Femur (tissue), 1 donor: ENCODE measurements at regions not wholly inside any gene's neighbourhood (a gene's known extent, or its start where the extent isn't known, plus 50 kb on each side); places are given as distances from the start of the nearest gene placed in this dataset.
"Not testable (repeated sequence)": the region's sequence is repeated elsewhere in the genome, so short reads cannot be mapped to it uniquely, and the experiment has no call there.

Source experiments
- DNase-seq: peaks from one replicate; pipeline ENCODE4 v3.0.0-alpha.2; 2017

DNA sequence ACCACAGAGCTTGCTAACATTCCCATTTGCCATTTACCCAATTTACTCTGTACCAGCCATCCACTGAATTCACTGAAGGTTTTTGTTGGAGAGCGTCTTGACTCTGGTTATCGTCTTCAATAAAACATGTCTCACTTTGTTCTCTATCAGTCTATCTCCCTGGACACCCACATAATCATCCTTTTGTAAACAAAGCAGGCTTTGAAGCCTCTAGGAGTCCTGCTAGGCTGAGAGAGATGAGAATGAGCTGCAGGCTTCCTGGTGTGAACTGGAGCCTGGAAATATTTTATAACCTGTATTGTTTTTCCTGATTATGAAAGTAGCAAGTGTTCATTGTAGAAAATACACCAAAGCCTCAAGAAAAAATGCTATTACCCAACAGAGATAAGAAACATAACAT is 140.6 kb upstream of the ZNF366 start:
- DNase-seq = no peak

DNA sequence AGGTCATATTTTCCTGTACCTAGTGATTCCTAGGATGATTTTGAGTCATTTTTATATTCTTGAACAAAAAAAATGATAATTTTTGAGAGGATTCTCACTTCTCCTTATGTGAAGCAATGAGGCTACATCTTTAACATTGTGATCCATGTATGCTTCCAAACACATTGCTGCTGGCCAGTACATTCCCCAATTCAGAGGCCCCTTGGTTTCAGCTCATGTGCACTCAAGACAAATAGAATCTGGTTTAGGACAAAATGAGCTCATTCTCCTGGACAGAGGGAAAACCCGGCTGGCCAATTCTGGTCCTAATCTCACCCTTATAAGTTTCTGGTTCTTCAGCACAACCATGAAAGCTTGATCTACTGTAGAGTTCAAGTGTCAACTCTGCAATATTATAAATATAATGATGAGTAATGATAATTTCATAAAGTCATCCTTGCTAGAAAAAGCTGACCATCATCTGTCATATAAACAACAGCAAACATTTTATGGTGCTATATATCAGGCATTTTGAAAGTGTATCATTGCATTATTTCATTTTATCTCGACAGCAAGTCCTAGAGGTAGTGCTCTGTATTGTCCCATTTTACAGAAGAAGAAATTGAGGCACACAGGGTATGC is 139.1 kb upstream of the ZNF366 start:
- no peak for DNase-seq

DNA sequence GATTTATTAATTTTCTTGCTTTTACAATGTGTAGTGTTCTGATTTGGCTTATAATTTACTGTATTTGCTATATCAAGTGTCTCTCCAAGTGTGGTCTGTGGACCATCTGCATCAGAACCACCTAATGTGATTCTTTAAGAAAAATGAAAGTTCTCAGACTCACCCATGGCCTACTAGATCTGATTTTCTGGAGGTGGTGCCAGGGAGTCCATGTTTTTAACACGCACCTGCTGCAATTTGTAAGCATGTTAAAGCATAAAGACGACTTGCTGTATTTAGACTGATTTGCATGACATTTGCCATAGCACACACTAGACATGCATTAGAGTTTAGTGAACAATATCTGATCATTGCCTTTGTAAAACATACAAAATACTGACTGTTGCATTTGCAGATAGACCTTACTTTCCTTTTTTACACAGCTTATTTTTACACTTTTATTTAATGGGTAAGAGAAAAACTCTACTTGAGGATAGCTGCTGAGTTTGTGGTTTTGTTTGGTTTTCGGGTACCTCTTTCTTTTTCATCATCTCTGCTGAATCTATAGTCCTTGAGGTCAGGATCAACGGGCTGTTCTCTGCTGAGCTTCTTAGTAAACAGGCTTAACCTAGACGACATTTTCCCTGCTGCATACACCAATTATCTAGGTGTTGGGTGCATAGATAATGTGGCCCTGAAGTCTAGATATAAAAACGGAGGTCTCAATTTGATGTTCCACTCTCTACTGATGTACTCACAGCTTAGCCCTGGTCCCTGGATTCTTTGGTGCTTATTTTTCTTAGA is 138.0 kb upstream of the ZNF366 start:
- DNase-seq = no peak

DNA sequence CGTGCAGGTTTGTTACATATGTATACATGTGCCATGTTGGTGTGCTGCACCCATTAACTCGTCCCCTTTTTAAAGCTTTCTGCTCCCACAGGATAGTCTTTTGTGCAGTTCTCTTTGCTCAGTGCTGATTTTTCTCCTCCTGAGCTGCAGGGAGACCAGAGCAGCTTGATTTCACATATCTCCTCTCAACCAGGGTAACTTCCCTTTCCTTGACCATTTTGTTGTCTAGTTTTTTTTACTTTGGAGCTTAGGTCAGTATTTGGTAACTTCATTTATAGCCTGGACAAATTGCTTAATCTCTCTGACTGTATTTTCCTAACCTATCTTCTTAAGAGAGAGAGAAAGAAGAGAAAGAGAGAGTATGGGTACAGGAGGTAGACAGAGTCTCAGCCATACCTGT is 137.1 kb upstream of the ZNF366 start:
- no peak for DNase-seq

DNA sequence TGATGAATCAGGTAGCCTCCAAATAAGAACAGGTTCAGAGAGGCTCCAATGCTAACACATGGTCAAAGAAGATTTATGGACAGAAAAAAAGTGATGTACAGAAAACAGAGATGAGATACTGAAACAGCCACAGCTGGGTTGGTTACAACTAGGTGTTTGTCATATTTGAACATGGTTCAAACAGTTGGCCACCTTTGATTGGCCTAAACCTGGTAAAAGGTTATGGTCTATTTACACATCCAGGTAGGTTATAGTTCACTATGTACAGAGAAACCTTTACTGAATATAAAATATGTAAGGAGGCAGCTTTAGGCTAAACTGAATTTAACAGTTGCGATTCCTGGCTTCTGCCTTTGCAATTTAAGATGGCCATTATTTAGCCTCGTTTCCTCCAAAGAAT is 134.0 kb upstream of the ZNF366 start:
- DNase-seq = no peak

DNA sequence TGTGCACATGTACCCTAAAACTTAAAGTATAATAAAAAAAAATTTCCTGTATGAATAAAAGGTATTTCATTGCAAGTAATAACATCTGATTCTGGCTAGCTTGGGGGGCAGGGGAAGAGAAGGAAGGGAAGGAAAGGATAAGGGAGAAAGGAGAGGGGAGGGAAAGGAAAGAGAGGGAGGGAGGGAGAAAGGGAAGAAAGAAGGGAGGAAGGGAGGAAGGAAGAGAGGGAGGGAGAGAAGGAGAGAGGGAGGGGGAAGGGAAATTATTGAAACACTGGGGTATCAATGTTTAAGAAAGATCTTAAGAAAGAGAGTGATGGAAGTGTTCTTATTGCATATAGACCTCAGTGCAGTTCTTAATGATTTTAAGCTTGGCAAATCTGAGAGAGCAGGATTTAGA is 129.8 kb upstream of the ZNF366 start:
- no peak for DNase-seq

DNA sequence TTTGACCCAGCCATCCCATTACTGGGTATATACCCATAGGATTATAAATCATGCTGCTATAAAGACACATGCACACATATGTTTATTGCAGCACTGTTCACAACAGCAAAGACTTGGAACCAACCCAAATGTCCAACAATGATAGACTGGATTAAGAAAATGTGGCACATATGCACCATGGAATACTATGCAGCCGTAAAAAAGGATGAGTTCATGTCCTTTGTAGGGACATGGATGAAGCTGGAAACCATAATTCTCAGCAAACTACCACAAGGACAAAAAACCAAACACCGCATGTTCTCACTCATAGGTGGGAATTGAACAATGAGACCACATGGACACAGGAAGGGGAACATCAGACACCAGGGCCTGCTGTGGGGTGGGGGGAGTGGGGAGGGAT is 129.4 kb upstream of the ZNF366 start:
- not testable (repeated sequence) for DNase-seq

DNA sequence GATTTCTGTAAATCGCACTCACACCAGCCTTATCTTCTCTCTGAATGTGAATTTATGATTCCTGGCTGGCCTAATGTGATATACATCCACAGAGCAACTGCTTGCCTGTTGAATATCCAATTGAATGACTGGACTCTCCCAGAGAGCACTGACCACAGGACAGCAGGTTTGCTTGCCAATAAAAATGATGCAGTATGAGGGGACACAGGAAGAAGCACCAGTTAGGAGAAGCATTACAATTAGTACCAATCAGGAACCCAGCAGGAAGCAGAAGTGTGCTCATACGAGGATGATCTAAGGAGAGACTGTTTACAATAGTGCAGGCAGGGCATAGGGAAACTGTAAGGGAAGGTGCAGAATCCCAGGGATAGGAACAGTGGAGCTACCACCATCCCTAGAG is 127.2 kb upstream of the ZNF366 start:
- no peak for DNase-seq

DNA sequence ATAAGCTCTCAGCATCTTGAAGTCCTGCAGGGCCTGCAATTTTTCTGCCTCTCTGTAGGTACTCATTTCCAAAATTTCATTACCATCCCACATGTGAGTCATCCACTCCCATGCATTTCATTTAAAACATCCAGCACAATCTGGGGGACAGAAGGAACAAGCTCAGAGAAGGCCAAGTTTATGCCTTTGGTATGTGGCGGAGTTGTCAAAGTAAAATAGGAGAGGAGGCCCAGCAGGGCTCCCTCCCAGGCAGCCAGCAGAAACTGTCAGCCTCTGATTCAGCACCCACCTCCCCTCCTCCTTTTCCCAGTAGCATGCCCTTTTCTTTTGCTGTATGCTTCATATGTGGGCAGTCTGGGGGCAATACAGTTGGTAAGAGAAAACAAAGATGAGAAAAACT is 126.4 kb upstream of the ZNF366 start:
- DNase-seq = no peak

DNA sequence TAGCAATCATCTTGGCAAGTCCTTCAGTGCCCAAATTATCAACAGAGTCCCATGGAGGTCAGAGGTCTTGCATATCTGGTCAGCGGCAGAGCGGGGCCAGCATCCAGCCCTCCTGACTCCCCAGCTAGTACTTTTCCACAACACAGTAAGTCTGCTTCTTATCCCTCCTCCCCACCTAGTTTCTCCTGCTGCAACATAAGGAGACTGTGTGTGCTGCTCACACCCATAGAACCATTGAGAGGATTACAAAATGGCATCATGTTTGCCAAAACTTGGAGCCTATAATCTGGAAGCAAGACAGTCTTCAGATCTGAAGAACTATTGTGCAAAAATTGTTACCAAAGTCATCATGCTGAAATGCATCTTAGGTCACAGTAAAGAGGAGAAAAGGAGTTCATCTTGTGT is 125.8 kb upstream of the ZNF366 start:
- DNase-seq = no peak

DNA sequence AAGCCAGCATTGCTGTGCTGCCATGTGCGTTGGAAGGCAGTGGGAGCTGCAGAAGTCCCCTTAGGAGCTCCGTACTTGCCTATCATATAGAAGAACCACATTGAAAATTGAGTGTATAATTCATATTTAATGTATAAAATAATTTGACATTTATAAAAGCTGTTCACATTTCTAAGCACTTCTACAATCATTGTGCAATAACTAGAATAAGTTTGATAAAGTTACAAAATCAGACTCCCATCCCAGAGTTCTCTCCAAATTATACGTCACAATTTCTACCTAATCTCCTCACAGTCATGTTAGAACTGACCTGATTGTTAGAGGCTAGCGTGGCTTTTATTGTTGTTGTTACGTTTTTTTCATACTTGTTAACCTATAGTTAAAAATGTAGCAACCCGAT is 123.5 kb upstream of the ZNF366 start:
- no peak for DNase-seq

DNA sequence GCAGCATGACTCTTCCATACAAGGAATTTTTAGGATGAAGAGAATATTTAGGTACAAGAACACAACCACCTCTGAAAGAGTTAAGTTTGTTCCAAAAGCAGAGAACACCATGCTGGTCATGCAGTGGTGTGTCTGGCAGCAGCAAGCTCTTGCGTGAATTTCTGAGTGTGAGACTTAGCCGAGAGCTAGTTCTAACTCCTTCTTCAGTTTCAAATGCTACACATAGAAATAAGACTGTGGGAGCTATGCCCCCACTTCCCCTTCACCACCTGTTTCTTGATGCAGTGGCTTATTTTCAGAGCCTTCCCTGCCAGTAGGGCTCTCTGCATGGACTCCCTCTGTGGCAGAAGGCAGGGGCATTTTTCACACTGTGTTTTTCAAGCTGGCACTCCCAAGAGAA is 122.9 kb upstream of the ZNF366 start:
- no peak for DNase-seq

DNA sequence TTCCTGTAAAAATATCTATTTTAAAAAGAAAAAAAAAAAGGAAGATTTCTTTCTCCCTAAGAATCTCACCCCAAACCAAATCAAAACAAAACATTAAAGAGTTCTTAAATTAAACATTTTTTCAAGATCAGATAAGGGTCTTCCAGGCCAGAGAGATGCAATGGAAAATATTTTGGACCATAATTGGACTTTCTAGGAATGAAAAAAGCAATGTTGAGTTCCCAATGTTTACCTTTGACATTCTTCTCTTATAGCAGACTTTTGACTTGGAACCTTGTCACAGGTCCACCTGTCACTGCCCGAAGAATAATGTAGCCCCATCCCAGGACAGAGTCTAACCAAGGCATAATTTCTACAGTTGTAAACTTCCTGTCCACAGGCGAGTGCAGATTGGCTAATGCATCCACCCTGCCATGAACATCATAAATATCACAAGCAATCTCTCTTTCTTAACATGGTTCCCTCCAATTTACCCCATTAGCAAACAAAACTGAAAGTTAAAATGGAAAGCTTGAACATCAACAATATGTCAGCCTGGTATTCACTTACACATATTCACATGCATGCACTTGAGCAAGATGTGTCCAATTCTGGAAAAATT is 121.7 kb upstream of the ZNF366 start:
- no peak for DNase-seq

DNA sequence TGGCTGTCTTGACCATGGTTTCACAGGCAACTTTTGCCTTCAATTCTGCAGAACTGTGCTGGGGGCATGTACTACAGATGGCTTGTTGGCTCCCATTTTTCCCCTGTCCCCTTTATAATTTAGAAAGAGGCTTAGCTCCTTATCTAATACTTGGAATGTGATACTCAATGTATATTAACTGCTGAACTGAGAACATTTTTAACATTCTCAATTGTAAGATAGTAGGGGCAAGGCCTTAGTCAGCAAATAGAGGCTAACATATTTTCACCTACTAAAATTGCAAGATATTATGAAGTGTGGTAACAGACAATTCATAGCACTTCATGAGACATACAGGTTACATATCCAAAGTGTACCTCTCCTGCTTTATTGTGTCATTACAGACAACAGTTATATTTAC is 118.1 kb upstream of the ZNF366 start:
- DNase-seq = no peak

DNA sequence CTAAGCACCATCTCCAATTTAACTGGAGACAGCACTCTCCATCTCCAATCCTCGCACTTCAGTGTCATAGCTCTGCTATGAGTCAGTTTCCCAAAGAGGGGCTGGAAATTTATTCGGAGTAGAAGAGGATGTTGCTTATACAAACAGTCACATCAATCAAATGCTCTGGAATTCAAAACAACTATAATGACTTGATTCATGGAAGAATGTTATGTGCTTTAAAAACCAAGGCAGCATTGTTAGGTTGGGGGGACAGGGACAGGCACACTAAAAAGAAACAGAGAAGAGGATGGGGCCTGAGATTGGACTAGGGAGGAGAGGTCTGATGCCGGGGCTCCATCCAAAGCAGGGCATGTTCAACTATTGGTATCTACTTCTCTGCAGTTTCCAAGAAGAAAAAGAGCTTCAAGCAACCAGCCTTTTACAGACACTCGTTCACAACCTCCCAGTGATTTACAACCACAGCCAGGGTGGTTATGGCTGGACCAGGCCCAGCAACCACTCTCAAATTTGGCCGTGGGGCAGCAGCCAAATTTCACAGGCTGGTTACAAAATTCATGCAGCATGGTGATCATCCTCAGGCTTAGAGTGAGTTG is 117.5 kb upstream of the ZNF366 start:
- peak; percentile 52 for DNase-seq

DNA sequence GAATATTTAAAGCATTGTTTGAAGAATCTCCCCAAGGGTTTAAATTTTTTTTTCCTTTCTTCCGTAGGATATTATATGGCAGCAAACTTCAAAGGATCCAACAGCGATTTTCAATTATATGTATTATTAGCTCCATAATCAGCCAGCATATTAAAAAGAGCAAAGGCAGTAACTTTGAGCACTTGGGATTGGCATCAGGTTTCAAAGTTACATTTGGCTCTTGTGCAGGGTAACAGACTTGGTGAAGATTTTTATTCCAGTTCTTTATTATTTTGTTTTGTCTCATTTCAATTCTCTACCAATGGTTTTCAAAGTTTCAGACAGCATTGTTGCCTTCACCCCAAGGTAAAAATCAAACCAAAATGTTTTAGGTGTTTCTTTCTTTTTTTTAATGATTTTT is 116.7 kb upstream of the ZNF366 start:
- no peak for DNase-seq

DNA sequence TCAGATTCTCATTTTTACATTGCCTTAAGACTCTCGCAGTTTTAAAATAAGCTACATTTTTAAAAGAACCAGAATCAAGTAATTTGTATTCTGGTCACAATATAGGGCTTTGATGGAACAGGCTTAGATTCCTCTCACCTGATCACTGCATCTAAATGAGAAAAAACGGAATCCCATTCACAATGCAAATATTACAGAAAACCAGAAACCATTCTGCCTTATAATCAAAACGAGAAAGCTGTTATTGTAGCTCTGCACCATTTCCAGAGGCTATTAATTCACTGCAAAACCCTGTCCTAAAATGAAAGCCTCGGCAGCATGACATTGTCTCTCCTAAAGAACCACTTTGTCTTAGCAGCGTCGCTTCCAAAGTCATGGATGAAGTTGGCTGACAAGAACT is 116.1 kb upstream of the ZNF366 start:
- no peak for DNase-seq

DNA sequence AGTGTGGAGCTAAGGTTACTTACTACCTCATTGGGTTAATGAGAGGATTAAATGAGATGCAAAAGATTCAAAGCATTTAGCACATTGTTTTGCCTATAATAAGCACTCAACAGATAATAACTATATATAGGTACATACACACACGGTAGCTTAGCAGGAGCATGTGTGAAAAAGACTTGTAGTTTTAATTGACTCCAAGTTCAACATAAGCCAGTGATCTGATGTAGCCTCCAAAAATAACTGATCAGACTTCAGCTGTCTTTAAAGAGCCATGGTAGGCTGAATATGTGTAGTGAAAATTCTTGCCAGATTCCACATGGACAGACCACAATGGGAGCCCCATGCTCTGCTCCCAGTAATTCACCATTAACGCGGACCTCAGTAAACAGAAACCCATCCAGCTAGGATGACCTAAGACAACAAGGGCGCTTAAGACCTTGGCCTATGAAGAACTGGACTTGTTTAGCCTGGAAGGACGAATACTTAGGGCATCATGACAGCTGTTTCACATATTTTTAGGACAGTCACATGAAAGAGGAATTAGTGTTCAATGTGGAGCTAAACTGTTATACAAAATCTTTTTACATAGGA is 115.1 kb upstream of the ZNF366 start:
- DNase-seq = no peak

DNA sequence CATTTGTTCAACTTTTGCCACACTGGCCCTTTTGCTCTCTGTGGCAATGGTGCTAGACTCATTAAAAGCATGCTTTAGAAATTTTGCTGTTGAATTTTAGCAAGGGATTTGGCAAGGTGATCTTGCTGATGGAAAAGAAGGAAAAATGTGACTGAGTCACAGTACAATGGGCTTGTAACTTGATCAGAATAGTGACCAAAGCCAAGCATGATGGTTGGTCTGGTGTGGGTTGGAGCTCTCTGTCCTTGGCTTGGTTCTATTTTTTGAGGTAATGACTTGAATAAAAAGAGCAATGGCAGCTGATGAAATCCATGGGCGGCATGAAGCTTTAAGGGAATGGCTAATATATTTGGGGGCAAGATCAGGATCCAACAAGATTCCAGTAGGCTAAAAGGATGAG is 114.4 kb upstream of the ZNF366 start:
- DNase-seq = no peak

DNA sequence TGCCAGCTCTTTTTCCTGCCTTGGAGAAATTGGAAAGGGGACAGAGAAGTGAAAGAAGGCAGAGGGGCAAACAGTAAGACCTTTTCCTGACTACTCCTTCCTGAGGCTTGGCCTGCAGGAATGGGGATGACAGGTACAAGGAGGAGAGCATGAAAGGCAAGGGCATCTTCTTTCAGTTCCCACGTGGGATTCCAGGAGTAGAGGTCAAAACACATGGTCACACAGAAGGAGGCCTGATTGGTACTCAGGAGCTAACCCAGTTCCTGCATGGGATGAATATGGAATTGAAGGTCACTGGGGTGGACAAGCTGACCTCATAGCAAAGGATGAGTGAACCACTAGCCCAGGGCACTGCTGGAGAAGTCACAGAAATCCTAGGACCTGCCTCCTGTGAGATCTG is 112.5 kb upstream of the ZNF366 start:
- no peak for DNase-seq

DNA sequence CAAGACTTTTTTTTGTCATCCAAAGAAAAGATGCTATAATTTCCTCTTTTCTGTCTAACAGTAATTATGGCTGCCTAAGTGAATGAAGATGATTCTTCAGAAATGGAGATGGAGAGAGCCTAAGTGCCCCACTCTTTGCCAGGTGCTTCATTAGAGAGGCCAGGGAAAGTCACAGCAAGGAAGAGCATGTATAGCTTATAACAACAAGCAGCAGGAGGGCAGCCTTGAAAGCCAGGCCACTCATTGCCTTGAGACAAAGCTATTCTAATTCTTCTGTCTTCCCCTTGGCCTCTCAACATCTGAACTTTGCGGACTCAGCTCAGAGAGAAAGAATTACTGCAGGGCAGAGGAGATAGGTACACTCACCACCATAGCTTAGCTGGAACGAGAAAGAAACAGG is 112.0 kb upstream of the ZNF366 start:
- DNase-seq = no peak

DNA sequence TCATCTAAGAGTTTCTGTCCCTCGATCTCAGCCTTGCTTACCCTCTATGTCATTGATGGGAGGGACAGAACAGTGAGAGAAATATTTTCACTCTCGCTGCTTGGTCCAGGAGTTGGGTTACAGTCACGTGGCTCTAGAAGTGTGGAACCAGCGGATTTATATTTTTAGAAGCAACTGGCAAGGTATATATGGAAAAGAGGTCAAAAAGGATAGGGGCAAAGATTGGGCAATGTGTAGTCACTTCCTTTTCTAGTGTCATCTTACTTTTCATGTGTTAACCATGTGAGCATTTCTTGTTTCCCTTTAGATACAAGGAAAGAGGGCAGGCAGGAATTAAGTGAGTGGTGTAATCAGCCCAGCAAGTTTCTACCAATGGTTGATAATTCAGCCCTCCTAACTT is 111.5 kb upstream of the ZNF366 start:
- no peak for DNase-seq

DNA sequence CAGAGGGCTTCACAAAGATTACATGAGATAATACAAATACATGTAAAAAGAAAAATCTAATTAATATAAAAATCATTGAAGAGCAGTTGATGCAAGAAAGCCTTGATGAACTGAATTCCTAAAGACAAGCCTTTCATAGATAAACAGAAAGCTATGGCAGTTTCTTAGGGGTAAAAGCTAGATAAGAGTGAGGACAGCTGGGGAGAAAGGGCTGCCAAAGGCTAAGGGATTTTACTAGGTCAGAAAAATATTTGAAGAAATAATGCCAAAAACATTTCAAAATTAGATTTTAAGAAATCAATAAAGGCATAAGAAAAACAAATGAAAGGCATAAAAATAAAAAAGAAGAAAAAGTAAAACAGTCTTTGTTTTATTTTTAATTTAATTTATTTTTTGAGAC is 107.9 kb upstream of the ZNF366 start:
- no peak for DNase-seq

DNA sequence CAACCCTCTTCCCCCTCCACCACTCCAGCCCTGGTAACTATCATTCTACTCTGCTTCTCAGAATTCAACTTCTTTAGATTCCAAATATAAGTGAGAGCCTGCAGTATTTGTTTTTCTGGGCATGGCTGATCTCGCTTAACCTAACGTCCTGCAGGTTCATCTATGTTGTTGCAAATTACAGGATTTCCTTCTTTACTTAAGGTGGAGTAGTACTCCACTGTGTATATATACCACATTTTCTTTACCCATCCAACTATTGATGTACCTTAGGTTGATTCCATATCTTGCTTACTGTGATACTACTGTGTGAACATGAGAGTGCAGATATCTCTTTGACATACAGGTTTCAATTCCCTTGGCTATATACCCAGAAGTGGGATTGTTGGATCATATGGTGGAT is 106.3 kb upstream of the ZNF366 start:
- no peak for DNase-seq
